Hematopoietic multipotent progenitor cell treated with erythropoietin and hydrocortisone succinate and interleukin-3 and kit ligand, for 8 days (in vitro differentiated cells): ENCODE measurements at regions not wholly inside any gene's neighbourhood (a gene's known extent, or its start where the extent isn't known, plus 50 kb on each side); places are given as distances from the start of the nearest gene placed in this dataset.

Source experiments
- DNase-seq: peaks from one replicate; pipeline ENCODE4 v3.0.0-alpha.2; 2015

GRCh38 chr2:128380961-128381938 is 62.6 kb upstream of the HS6ST1 start:
- no peak for DNase-seq

- DNase-seq = no peak
Observed at GRCh38 chr2:128384446-128384845, 65.8 kb upstream of the HS6ST1 start.

DNA sequence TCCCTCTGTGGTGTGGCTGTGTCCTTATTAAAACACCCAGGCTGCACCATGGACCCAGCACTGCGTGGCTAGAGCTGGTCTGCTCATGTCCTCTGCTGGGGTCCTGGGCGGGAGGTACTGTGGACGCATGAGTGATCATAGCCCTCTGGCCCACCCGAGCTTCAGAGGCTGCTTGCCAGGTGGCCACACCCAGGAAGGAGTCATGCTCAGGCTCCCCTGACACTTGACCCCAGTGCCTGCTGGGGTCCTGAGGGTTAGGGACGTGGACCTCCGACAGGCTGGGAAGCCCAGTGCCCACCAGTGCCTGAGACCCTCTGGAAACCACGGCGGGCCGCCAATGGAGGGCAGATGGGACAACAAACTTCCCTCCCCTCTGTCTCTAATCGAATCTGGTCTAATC is 66.3 kb upstream of the HS6ST1 start:
- no peak for DNase-seq

GRCh38 chr2:128385365-128385764 is 66.7 kb upstream of the HS6ST1 start:
- no peak for DNase-seq

GRCh38 chr2:128386066-128386465 is 67.4 kb upstream of the HS6ST1 start:
- no peak for DNase-seq

- no peak for DNase-seq
Observed at GRCh38 chr2:128388499-128388941, 69.9 kb upstream of the HS6ST1 start.

GRCh38 chr2:128389388-128390086 is 70.9 kb upstream of the HS6ST1 start:
- no peak for DNase-seq

GRCh38 chr2:128390256-128390990 is 71.8 kb upstream of the HS6ST1 start:
- DNase-seq = no peak

DNA sequence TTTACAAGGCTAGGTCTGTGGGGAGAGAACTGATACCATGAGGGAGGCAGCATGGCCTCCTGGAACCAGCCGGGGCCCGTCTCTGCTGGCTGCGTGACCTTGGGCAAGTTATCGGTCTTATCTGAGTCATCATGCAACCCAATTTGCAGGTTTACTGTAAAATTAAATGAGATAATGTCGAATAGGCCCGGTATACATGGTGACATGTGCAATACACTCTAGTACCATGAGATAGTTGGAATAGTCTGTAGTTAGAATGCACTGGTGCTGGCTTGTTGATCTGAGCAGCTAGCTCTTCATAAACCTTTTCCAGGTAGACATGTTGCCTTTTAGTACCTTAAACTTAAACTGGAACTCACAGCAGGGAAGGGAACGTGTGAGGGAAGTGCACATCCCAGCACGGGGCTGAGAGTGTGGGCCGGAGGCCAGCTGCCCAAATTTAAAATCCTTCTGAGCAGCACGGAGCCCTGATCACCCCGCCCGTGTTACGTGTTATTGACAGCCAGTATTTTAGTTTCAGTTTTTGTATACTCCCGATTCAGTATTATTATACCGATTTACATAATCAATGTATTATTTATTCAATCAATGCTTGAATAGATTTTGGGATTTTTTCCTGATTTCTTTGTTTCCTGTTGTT is 72.4 kb upstream of the HS6ST1 start:
- no peak for DNase-seq

DNA sequence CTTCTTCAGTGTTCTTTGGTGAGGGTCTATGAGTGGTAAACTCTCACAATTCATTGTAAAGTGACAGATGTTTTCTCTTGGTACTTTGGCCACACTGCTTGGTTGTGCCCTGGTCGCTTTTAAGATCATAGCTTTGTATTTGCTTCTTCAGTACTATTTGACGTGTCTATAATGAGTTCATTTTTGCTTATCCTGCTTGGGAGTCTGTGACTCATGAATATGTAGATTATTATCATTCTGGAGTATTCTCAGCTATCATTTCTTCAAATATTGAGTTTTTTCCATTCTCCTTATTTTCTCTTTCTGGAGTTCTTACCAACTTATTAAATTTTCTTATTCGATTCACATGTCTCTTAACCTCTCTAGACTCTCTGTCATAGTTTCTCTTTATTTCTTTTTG is 73.0 kb upstream of the HS6ST1 start:
- DNase-seq = no peak

GRCh38 chr2:128392207-128392606 is 73.5 kb upstream of the HS6ST1 start:
- no peak for DNase-seq

DNA sequence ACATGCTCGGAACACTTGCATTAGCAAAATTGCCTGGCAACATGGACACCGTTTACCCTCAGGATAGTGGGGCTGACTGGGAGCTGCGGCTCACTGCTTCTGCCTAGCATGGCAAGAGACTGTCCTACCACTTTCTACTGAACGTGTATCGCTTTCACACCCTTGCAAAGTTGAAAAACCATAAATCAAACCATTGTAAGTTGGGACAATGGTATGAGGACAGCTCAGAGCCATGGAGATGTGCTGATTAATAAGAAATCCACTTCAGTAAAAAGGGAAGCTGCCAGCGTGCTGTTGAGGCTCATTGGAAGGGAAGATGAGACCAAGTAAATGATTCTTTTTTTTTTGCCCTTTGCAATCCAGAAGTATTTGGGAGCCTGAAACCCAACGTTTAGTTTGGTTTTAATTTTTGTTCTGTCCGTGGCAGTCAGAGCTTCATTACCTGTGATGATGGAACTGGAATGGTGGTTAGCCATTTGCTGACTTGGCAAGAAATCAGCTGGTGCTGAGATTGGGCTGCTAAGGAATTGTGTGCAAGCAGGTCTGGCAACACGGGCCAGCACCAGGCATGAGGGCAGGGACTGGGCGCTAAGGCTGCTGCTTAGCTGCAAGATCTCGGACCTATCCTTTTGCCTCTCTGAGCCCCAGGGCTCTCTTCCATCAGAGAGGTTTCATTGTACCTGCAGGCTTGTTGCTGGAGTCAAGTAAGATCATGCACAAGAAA is 75.5 kb upstream of the HS6ST1 start:
- no peak for DNase-seq

DNA sequence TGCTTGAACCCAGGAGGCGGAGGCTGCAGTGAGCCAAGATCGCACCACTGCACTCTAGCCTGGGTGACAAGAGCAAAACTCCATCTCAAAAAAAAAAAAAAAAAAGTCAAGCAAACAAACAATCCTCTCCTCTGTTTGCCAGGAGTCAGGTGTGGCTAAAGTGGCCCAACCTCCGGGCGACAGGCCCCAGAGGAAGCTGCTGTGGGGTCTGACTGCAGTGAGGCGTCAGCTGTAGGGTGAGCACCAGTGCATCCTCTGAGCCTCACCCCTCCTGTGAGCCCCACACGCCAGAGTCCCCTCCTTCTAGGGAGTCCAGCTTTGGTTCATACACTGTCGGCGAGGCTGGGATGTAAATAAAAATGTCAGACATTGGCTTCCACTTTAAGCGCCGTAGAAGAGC is 76.5 kb upstream of the HS6ST1 start:
- no peak for DNase-seq

DNA sequence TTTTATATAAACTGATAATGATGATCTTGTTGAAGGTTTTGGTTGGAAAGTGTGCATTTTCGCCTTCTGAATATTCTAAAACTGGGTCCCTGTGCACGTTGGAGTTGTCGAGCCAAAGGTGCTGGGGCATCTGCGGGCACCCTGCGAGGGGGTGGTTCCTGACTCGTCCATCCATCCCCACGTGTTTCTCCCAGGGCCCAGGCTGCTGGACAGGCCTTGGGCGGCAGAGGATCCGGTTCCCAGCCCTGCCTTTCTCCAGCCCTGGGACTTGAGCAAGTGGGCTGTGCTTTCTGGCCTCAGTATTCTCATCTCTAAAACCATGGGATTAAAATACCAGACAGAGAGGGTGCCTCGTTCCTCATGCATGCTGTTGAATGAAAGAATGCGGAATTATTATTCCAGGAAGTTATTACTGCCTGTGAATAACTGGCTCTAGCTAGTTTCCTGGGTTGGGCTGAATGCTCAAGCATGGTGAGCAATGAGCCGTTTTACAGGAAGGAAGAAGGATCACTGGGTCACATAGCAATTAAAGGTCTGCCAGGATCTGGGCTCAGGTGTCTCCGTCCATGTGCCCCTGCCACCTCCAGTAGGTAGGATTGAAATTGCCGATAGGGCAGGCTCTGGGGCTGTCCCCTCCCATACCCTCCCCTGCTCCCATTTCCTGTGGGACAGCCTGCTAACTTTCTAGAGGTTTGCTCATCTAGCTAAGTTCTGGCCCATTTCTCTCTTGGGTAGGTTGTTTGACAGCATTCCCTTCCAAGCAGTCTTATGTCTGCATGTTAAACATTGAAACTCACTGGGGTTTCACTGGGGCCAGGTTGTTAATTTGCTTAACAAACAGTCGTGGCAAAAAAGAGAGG is 77.2 kb upstream of the HS6ST1 start:
- DNase-seq = no peak

- no peak for DNase-seq
Observed at GRCh38 chr2:128396500-128396891, 77.8 kb upstream of the HS6ST1 start.

DNA sequence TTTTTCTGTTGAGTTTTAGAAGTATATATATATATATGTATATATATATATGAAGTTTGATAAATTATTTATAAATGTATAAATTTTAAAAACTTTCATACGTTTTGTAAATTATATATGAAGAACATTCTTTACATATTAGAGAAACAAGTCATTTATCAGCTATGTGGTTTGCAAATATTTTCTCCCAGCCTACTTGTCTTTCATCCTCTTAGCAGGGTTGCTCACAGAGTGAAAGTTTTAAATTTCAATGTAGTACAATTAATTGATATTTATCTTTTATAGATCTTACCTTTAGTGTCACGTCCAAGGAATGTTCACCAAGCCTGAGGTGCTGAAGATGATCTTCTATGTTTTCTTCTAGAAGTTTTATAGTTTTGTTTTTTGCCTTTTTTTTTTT is 78.3 kb upstream of the HS6ST1 start:
- DNase-seq = no peak

- no peak for DNase-seq
Observed at GRCh38 chr2:128399256-128399655, 80.6 kb upstream of the HS6ST1 start.

GRCh38 chr2:128399690-128400291 is 81.1 kb upstream of the HS6ST1 start:
- no peak for DNase-seq

- no peak for DNase-seq
Observed at GRCh38 chr2:128401680-128402079, 83.0 kb upstream of the HS6ST1 start.

GRCh38 chr2:128402911-128403670 is 84.4 kb upstream of the HS6ST1 start:
- no peak for DNase-seq
